ENCODE measurements at regions not wholly inside any gene's neighbourhood (a gene's known extent, or its start where the extent isn't known, plus 50 kb on each side); places are given as distances from the start of the nearest gene placed in this dataset.

DNA sequence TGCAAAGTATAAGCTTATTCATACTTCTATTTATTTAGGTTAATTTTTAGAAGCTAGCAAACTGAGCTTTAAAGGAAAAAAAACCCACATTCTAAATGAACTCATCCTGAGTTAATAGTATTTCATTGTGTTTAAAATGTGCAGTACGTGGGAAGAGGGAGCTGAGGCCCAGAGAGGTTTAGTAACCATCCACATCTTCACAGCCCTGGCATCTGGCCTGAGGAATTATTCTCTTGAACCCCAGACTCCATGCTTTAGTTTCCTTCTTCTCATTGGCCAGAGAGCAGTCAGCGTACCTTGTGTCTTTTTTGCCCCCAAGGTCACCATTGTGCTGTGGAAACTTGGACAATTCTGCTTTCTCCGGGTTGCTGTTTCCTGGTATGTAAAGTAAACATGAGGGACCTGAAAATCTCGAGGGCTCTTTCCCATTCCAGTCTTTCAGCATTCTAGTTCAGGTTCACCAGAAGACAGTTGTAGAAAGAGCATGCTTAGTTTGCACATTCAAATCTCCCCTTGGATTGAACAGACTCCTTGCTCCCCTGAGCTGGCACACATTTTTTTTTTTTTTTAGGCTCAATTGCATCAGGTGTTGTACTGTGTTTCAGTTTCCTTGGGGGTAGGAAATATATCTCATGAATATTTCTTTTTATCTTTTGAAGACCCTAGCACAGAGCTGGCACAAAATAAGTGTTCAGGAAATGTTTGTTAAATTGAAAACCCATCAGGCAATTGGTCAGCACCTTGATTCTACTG, 81.4 kb downstream of the MYCN start:
- DNase-seq = no peak

DNA sequence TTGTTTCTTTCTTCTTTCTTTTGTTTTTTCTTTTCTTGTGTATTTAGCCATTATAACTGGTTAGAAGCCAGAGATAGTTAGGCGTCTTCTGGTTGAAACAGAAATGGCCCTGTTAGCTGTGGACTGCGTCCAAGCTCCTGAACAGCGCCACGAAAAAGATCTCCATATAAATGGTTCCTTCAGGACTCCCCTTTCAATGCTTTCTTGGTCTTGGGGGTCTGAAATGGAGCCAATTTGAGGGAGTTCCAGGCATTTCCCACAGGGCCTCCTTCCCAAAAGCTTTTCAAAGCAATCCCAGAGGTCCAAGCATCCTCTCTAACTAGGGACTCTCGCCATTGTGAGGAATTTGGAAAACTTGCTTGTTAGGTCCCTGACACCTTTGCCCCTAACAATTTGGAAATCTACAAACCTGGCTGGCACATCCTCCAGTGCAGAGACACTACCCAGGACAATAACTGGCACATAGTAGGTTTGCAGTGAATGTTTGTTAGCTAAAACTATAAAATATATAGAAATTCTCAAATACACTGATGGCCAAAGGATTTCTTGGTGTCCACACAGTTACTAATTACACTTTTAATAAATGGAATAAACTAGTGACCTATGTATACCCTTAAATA, 80.1 kb downstream of the MYCN start:
- no peak for DNase-seq

DNA sequence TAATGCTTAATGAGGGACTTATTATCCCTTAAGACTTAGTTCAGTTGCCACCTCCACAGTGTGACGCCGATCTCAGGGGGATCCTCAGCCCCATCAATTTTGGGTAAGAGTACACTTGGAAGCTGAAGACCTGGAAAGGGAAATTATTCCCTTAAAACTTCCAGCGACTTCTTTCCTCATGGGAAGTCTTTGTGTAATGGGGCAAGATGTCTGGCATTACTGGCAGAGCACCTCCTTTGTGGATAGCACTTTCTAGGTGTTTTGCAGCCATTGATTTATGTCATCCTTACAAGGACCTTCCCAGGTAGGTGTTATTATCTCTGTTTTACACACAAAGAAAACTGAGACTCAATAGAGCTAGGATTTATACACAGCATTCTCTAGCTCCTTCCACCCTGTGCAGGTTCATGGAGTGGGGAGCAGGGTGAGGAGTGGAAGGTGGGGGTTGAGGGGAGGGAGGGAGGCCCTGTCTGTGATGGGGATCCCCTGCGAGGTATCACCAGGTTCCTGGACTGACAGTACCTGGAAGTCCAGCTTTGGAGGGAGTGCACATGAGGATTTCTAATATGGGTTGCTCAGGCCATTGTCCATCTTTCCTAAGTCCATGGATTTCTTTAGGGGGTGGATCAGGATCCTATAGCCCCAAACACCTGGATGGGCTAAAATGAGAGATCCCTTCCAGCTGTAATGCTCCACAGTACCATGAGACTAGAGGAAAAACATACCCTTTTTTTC, 79.4 kb downstream of the MYCN start:
- DNase-seq = no peak

DNA sequence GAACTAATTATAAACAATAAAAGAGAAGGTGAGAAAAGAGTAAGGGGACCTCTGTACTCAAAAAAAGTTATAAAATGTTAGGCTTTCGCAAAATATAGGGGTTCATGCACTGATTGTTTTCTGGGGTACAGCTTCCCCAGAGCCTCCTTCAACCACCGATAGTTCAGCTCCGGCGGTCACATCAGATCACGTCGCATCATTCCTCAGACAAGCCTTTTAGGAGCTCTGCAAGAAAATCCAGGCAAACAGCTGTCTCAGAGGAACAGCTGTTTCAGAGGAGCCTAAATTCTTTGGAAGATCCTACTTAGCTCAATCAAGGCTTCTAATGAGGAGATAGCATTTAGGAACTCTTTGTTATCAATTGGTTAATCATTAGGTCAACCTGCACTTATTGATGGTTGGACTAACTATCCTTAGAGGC, 78.7 kb downstream of the MYCN start:
- DNase-seq = no peak

DNA sequence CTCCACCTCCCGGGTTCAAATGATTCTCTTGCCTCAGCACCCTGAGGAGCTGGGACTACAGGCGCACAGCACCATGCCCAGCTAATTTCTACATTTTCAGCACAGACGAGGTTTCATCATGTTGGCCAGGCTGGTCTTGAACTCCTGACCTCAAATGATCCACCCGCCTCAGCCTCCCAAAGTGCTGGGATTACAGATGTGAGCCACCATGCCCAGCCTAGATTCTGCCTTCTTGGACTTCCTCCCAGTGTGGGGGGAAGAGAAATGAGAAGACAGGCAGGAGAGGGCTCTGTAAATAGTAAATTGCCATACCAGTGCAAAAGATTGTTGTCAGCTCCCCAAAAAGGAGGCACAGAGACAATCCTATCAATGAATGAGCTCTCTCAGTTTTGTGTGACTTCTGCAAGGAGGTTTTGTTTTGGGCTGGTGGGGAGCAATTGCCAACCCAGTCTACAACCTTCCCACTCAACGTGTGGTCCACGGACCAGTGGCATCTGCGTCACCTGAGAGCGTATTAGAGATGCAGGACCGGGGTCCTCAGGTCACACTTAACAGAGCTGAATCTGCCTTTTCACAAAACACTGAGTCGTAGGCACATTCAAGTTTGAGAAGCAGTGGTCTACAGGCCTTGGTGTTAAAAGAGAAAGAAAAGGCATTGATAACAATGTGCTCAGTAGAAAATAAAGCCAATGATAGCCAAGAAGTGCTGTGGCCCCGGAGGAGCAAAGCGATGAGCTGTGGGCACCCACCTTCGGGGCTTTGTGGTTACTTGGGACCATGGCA, 78.1 kb downstream of the MYCN start:
- DNase-seq = no peak

DNA sequence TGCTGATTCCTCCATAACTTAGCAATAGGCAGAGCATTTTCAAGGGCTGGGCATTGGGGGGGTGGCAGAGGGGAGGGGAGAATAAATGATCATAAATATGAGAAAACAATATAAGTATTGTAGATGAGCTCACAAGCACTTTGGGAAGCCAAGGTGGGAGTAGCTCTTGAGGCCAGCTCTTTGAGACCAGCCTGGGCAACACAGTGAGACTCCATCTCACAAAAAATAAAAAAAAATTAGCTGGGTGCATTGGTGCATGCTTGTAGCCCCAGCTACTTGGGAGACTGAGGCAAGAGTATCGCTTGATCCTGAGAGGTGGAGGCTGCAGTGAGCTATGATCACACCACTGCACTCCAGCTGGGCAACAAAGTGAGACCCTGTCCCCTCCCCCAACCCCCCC, 75.9 kb downstream of the MYCN start:
- DNase-seq = no peak

DNA sequence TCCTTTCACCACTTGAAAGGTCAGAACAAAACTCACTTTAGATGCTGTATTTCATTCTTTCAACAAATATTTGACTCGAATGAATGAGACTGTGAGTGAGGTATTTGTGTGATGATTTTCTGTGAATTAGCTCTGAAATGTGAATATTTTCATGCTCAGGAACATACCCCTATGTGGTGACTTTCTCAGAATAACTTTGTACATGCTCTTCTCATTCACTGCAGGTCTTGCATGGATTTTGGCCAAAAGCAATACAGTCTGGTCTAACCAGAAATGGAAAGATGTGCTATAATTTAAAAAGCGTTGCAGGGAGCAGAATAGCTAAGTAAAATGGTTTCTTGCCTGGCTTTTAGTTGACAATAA, 75.5 kb downstream of the MYCN start:
- DNase-seq = no peak

DNA sequence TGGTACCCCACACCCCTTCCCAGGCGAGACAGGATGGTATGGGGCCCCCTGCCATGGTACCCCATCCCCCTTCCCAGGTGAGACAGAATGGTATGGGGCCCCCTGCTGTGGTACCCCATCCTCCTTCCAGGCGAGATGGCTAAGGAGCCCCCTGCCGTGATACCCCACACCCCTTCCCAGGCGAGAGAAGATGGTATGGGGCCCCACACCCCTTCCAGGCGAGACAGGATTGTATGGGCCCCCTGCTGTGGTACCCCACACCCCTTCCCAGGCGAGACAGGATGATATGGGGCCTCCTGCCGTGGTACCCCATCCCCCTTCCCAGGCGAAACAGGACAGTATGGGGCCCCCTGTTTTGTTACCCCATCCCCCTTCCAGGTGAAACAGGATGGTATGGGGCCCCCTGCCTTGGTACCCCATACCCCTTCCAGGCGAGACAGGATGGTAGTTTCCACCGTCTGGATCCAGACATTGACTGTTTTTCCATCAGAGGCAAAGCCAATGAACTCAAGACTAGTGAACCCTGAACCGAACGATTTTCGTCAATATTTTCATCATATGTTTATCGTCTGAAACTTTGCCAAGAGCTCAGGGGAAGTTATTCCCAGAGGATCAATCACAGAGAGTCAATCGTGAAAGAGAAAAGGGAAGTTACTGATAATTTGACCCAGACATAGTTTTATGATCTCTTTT, 75.0 kb downstream of the MYCN start:
- no peak for DNase-seq

DNA sequence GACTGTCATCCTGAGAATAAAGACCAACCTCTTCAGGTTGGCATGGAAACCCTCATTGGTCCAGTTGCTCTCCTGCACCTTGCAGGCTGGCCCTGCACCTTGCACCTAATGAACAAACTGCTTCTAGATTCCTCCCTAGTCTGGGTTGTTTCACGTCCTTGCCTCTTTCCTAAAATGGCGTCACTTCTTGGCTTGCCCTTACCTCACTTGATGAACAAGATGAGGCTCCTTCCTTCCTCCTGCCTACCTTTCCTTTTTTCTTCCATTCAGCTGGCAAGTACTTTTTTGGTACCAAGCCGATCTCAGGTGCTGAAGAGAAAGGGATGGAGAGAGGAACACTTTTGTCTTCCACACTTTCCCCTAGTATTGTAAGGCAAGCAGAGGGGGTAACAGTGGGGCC, 74.5 kb downstream of the MYCN start:
- no peak for DNase-seq

DNA sequence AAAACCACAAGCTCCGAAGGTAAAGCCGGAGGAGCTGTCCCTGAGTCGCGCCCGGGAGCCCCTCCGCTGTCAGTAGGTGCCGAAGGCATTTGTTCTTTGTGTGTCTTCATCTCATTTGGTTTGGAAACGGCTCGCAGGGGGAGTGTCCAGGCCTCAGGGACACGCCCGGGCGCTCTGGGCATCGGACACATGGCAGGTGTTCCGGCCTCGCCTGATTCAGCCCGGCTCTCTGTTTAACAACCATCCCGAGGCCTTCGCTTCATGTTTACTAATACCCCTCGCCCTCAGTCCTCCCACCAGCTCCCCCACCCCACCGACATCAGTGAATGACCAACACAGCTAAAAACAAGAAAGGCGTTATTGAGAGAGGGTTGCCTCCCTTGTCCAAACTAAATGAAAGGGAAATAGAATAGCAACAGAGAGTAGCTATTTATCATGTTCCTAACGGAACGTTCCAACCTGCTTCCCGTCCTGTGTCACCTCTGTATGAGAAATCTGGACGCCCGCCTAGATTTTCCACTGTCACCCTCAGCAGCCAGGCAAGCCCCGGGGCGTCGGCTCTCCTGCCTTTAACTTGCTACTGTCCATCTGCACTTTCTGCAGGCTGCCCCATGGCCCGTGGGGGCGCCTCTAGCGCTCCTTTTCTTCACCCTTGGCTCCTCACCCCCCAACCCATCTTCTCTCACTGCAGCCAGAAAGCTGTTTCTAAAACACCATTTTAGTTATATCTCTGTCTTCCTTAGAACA, 73.9 kb downstream of the MYCN start:
- no peak for DNase-seq

DNA sequence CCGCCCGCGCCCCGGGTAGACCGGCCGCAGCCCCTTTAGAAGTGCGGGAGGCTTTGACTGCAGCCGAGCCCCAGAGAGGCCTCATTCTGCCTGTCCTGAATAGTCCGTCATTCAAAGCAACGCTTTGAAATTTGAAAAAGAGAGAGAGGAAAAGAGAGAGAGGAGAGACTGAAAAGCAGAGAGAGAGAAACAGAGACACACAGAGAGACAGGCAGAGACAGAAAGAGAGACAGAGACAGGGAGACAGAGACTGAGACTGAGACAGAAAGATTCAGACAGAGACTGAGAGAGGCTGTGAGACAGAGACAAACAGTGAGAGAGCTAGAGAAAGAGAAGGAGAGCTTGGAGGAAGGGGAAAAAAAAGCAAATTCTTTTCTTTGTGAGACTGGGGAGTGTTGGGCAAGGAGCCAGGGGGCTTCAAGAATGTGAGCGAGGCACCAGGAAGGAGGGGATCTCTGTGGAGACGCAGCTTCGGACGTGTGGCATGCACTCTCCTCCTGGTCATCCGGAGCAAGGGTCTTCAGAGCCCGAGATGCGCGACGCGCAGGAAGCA, 73.1 kb downstream of the MYCN start:
- no peak for DNase-seq

DNA sequence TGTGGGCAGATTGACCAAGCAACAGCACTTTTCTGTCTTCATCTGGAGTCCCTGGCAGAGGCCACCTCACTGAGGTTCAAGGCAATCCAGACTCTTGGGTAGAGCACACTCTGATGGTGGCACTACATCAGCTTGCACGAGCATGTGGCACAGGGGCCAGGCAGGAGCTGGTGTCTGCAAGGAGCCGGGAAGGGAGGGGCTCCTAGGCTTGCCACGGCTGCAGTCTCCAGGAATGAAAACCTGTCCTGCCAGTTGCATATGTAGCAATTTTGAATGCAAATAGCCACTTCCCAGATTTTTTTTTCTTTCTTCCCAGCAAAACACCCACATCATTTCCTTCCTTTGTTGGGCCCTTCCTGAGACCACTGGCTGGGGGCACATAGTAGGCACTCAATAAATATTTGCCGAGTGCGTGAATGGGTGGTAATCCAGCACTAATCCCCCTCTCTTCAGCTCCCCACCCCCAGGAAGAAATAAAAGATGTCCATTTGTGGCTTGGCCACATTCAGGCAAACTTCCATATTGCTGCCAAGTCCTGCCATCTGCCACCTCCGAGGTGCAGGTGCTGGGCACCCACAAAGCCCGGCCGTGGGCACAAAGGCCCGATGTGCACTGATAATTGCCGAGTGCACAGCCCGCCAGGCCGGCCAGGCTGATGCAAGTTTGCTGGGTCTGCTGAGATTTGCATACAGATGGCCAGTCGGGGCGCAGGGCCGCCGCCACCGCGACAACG, 72.4 kb downstream of the MYCN start:
- DNase-seq = no peak

DNA sequence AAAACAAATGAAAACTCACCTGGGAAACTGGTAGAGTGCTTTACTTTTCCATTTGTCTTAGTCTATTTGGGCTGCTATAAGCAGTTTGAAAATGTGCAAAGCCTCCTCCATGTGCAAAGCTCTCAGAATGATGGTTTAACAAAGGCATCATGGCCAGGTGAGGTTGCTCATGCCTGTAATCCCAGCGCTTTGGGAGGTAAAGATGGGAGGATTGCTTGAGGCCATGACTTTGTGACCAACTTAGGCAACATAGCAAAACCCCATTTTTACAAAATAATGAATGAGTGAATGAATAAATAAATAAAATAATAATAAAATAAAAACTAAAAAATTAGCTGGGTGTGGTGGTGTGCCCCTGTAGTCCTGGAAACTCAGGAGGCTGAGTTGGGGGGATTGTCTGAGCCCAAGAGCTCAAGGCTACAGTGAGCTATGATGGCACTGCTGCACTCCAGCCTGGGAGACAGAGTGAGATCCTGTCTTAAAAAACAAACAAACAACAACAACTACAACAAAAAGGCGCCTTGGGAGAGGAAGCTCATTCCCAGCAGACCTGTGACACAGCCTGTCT, 71.8 kb downstream of the MYCN start:
- DNase-seq = no peak

DNA sequence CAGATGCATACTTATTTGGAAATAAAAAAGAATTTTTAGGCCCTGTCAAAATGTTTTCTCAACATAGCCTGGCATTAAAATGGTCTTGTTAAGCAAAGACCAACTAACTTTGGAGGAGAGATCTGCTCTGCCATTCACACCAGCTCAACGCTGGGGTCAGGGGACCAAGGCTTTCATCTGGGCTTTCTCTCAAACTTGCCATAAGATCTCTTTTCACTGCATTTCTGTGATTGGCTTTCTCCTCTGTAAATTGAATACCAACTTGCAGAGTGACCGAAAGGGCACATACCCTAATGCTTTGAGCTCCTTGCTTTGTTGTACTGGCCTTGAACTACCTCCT, 71.2 kb downstream of the MYCN start:
- no peak for DNase-seq

DNA sequence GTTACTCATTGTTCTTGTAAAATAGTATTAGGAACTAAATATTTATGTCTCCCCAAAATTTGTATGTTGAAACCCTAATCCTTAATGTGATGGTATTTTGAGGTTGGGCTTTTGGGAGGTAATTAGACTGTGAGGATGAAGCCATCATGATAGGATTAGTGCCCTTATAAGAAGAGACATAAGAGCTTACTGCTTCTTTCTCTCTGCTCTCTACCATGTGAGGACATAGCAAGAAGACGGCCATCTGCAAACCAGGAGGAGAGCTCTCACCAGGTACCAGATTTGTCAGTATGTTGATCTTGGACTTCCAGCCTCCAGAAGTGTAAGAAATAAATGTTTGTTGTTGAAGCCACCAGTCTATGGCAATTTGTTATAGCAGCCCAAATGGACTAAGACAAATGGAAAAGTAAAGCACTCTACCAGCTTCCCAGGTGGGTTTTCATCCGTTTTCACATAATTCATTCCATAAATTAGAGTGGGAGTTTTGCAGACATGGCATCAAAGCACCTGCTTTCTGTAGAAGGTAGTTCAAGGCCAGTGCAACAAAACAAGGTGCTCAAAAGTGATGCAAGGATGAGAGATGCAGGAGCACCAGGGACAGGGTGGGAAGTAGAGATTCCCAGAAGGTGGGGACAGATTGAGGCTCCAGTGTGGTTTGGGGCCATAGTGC, 70.7 kb downstream of the MYCN start:
- DNase-seq = no peak

DNA sequence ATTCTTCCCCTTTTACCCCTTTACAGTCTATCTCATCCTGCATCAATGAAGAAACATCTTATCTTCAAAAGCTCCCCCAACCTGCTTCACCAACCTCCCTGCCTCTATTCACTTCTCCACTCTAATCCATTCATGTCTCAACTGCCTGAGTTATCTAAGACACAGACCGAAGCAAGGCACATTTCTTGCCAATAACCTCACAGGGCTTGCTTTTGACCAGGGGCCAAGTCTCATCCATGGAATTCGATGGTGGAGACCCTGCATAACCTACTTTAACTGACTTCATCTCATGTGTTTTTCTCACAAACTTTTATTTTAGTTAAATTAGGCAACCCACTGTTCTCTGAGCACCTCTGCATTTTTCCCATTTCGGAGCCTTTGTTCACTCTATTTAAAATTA, 69.7 kb downstream of the MYCN start:
- DNase-seq = no peak

DNA sequence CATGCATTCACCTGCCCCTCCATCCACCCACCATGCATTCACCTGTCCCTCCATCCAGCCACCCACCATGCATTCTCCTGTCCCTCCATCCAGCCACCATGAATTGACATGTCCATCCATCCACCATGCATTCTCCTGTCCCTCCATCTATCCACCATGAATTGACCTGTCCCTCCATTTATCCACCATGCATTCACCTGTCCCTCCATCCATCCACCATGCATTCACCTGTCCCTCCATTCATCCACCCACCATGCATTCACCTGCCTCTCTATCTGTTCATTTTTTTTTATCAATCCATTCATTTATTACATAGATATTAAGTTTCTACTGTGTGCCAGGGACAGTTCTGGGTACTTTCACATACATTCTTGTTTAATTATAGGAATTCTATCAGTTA, 69.2 kb downstream of the MYCN start:
- DNase-seq = no peak

DNA sequence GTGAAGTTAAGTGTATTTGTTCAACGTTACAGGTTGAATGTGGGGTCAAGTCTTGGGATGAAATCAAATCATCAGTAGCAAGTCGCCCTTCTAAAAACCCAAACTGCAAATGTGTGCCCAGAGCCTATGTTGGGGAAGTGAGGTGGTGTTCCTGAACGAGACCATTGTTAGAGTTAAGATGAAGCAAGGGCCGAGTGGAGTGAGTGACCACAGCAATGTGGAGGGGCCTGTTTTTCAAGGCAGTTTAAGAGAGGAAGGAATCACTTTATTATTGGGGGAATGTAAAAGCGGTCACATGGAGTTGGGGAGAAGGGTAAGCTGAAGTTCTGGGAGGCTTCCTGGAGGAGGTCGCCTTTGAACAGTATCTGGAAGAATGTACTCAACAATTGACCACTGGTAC, 68.5 kb downstream of the MYCN start:
- no peak for DNase-seq

DNA sequence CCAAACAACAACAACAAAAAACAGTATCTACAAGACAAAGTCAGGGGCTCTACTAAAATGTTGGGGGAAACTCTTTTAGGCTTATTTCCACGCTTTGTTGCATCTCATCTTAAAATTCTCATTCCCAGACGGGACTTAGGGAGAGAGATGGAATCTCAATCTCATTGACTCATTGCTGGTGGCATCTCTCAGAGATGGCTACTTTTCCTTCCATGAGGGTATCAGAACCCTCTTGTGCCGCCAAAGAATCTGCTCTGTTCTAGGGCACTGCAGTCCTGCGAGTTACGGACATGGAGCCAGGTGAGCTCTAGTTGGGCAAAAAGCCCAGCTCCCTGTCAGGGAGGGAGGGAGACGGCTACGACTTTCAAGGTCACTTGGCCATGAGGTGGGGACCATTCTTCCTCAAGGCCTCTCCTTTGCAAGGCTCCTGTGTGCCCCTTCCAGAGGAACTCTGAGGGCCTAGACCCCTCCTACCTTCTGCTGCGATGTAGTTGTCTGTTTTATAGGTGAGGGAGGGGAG, 68.0 kb downstream of the MYCN start:
- DNase-seq = no peak

Measured in activated CD4-positive, alpha-beta T cell treated with anti-CD3 and anti-CD28 coated beads, Interleukin-2, amount 50 U/mL, for 4 hours (primary cell).